ENCODE measurements at regions not wholly inside any gene's neighbourhood (a gene's known extent, or its start where the extent isn't known, plus 50 kb on each side); places are given as distances from the start of the nearest gene placed in this dataset.
A peak's percentile ranks its signal among the peaks of the same experiment; 100 is the strongest.
"Not testable (repeated sequence)": the region's sequence is repeated elsewhere in the genome, so short reads cannot be mapped to it uniquely, and the experiment has no call there.

GRCh38 chr10:130929422-130930325 lies 381.8 kb downstream of the TCERG1L start:
- DNase-seq = no peak

DNA sequence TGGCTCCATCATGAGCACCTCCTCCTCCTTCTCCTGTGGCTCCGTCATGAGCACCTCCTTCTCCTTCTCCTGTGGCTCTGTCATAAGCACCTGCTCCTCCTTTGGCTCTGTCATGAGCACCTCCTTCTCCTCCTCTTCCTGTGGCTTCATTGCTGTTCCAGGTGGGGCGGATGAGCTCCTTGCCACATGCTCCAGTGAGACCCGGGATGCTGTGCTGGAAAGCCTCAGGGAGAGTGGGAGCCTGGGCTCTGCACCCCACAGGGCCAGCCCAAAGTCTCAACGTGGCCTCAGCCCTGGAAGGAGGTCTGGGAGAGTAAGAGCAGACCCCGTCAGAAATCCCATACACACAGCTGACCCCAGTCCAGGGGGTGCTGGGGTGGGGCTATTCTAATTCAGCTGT lies 380.7 kb downstream of the TCERG1L start:
- DNase-seq = no peak

DNA sequence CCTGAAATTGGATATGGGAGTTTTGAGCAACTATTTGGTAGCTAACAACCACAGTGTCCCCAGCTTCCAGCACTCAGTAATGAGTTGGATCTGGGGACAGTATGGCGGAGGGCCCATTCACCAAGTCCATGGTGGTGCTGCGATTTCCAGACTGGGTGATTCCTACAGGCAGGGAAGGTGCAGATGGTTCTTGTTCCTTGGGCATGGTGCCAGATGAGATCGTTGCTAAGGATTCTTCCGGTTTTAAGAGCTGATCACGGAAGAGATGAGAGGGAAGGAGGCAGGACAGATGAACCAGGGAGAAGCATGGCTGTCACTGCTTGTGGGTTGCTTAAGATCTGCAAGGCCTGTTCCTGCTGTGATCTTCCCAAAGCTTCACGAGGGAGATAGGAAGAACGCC lies 380.3 kb downstream of the TCERG1L start:
- DNase-seq = peak; percentile 39

DNA sequence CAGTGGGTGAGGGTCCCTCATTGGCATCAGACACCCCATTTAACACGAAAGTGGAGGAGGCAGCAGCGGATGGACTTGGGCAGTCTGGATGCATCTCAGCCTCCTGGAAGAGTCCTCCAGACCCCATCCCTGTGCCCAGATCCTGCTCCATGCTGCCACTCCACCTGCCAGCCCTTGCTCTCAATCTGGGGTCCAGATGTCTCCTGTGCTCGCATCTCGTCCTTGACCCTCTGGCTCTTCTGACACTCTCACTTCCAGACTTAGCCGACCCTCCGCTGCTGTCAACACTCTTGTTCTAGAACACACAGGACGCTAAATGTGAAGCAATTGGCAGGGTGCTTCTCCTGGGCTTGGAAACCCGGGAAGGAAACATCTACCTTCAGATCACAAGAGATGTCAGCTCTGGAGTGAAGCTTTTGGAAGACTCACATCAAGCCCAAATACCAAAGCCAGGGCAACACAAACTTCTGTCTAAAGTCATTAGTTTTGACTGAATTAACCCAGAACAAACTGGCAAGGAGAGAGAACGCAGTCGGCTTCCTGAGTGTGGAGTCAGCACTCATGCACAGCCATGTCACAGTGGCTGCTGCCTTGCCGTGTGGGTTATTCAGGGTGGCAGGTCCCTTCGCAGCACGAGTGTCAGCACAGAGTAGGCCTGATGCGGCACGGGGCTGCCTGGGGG lies 379.1 kb downstream of the TCERG1L start:
- no peak for DNase-seq

DNA sequence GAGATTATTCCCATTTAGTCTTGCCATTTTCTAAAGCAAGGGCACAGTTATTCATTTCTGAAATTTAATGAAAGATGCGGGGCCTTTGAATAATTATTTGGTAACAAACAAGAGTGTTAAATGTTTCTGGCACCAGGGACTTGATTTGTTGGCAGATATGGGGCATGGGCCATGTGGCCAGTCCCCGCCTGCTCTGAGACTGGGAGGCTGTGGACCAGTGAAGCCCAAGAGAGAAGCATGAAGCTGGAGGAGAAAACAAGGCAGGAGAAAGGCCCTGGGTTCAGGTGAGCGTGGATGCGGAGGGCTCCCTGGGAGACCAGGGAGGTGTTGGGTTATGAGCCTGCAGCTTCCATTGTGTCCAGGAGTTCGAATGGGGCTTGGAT lies 378.5 kb downstream of the TCERG1L start:
- no peak for DNase-seq

DNA sequence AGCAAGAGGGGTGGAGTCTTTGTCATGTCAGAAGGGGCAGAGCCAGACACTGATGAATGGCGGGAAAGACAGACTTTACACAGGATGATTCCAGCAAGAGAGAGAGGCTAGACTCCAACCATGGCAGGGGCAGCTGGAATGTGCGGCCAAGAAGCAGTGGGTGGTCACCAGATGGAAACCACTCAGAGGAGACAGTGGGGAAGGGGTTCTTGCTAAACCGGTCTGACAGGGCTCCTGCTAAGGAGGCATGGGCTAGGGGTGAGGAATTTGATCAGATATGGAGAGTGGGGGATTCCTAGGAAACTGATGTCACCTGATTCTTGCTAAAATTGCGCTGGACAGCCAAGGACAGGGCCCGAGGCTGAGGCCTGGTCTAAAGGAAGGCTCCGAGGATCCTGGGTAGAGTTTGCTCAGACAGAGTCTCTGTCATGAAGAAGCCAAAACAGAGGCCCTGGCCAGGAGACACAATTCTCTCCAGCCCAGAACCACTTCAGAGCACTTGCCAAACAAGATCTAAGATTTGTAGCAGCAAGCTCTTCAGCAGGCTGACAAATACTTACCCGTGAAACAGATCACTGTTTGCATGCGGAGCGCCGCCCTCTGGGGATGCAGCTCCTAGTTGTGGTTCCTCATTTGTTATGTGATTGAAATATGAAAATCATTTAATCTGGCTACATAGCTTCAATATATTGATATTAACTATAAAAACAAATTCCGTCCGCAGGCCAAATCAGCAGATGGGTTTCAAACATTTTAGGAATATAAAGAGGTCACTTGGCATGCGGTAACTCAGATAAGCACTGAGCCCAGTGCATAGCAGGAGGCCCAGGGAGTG lies 377.0 kb downstream of the TCERG1L start:
- no peak for DNase-seq

- no peak for DNase-seq
Observed at GRCh38 chr10:130935128-130935439, 376.4 kb downstream of the TCERG1L start.

GRCh38 chr10:130935897-130936550 lies 375.5 kb downstream of the TCERG1L start:
- DNase-seq = no peak

DNA sequence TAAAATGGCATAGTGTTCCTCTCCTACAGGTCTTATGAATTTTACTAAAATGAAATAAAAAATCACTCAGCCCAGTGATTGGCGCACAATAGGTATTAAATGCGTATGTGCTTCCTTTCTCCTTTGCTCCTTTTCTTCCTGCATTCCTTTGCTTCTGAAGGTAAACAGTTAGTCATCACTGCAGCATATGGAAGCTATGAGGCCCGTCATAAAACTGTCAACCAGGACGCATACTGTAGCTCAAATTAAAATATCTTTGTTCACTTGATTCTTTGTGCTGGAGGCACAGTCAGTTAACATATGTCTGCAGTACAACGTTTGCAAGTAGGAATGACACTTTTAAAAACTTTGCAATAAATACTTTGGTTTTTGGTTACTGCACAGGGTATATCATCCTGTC lies 374.7 kb downstream of the TCERG1L start:
- DNase-seq = no peak

- DNase-seq = no peak
Observed at GRCh38 chr10:130938051-130938450, 373.5 kb downstream of the TCERG1L start.

GRCh38 chr10:130938891-130939290 lies 372.6 kb downstream of the TCERG1L start:
- not testable (repeated sequence) for DNase-seq

- no peak for DNase-seq
Observed at GRCh38 chr10:130941886-130942285, 369.6 kb downstream of the TCERG1L start.

DNA sequence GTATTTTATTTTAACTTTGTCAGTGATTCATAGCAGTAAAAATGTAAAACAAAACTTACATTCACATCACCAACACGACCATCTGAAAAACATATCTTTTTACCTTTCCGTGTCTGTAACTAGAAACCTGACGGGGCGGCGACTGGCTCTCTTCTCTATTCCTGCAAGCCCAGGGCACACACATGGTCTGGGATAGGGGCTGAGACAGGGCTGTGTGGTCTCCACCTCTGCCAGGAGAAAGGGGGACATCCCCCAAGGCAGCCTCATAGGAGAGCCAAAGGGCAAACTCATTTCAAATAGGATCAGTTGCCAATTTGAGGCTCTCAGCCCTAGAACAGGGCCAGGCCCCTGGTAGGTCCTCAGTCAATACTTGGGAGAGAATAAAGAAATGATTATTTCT lies 359.4 kb downstream of the TCERG1L start:
- no peak for DNase-seq

- no peak for DNase-seq
Observed at GRCh38 chr10:130954326-130954905, 357.1 kb downstream of the TCERG1L start.

DNA sequence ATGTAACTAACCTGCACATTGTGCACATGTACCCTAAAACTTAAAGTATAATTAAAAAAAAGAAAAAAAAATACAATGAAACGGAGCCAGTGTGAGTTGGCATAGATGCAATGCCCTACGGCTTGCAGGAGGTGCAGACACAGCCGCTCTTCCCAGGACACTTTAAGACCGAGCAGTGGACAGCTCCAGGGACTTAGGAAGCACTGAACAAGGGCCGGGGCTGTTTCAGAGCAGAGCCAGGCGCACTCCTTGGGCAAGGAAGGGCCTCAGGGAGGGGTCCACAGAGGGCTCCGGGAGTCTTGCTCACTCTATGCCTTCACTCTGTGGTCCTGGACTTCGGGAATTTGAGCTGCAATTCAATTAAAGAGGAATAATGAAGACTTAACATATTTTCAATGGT lies 355.3 kb downstream of the TCERG1L start:
- no peak for DNase-seq

DNA sequence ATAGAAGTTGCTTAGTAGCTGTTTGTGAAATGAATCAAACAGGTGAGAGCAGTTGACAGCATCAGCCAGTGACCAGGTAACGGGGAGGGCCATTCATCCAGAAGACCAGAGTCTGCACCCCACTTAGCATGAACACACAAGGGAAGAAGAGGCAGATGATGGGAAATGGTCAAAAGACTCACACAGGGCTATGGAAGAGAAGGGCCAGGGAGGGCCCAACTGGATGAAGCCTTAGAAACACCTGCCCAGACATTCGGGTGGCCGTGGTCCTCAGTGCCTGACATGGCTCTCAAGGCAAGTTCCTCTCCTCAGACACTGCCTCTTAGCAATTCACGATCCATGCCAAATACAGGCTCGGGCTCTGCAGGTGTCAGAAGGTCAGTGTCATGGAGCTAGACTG lies 354.1 kb downstream of the TCERG1L start:
- no peak for DNase-seq

DNA sequence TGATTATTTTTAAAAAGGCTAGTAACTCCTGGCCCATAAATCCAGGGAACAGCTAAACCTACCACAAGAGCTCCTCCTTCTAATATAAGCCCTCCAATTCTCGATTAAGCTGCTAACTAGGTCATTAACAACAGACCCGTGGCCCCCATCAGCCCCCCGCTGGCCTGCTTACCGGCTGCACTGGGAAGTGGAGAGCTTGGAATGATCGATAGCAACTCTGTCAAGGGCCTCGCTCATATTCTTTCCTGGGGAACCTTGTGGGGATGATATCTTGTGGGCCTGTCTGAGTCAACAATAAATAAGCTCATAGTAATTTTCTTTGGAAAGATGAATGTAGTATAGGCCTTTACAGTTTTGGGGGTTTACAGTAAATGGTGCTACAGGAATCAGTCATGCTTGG lies 353.5 kb downstream of the TCERG1L start:
- no peak for DNase-seq

GRCh38 chr10:130958981-130959751 lies 352.4 kb downstream of the TCERG1L start:
- DNase-seq = no peak

DNA sequence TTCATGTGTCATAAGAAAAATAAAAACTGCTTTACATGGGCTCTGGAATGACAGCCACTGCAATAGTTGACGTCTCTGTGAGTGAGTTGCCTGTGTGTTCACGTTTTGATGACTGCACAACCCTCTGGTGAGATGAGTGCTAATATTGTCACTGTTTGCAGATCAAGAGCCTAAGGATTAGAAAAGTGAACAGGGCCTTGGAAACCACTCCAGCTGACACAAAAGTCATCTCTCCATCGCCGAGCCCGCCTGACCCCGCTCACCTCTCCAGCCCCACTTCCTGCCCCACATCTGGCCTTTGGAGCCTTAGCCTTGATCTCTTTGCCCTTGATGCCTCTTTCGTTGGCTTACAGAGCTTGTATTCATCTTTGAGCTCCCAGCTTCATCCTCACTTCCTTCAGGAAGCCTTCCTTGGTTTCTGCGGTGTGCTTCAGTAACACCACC lies 351.7 kb downstream of the TCERG1L start:
- no peak for DNase-seq

- DNase-seq = no peak
Observed at GRCh38 chr10:130960531-130960930, 351.0 kb downstream of the TCERG1L start.

DNA sequence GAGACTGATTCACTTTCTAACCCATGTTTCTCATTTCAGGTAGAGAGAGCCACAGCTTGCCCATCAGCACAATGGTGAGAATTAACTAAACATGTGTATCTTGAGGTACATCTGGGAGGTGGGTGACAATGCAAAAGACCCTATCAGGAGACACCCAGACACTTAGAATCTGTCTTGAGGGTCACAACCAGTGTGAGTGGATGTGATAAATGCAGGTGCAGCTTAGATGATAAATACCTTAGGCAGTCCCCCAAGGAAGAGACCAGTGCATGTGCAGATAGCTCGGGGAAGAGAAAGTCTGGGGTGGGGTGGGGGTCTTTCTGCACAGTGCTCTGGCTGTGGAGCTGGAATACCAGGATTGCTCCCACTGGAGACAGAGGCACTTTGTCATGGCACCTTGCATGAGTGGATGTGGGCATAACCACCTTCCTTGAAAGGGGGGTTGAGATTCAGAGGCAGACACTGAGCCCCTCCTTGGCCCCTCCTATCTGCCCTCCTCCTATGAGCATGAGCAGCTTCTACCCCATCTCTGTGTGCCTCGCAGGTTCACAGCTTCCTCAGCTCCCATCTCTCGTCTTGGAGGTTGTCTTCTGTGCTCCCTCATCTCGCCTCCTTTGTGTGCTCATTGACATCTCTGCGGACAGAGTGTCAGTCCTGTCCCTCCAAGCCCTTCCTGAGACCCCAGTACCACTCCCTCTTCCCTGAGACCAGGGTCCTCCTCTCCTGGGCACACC lies 349.8 kb downstream of the TCERG1L start:
- DNase-seq = no peak

Measured in NCI-H2171 (cell line).